COLO829 (cell line): ENCODE measurements at regions not wholly inside any gene's neighbourhood (a gene's known extent, or its start where the extent isn't known, plus 50 kb on each side); places are given as distances from the start of the nearest gene placed in this dataset.

ENCODE experiments used
- DNase-seq: peaks from one replicate; pipeline ENCODE4 v3.0.0; 2012; ENCODE audit warnings: low spot score

DNA sequence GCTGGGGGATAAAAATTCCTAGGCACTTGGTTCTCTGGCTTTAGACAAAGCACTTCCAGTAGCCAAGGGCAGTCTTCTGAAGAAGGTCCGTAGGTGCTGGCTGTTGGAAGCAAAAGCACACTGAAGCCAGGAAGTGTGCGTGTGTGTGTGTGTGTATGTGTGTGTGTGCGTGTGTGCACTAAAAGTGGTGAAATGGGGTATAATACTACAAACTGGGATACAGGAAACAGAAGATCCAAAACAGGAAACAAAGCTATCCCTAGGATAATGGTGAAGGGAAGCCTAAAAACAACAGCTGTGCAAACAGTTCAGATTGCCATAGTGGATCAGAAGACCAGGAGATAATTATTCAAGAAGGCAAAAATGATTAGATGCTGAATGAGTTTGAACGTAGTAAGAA lies 103.4 kb downstream of the IL20RB start:
- no peak for DNase-seq

GRCh38 chr3:137062250-137062649 lies 104.5 kb downstream of the IL20RB start:
- DNase-seq: no peak

- no peak for DNase-seq
These were observed 107.6 kb downstream of the IL20RB start for GRCh38 chr3:137065381-137065780.

DNA sequence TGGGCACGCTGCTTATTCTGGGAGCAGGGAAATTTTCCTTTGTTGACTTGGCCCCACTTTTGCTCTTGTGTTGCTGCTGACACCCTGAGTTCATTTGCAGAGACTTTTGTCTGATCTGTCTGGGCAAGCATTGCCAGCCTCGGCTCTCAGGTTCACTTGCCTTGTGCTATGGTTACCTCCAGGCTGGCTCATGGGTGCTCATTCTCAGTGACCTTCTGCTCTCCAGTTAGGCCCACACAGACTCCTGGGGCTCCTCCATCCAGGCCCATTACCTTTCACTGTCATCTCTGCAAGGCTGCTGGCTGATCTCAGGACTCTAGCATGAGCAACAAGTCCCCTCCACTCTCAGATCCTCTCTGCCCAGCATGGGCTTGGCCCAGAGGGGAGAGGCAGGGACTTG lies 108.3 kb downstream of the IL20RB start:
- no peak for DNase-seq

- DNase-seq: no peak
These were observed 113.3 kb downstream of the IL20RB start for GRCh38 chr3:137071104-137071503.

- no peak for DNase-seq
These were observed 117.2 kb downstream of the IL20RB start for GRCh38 chr3:137075020-137075419.

DNA sequence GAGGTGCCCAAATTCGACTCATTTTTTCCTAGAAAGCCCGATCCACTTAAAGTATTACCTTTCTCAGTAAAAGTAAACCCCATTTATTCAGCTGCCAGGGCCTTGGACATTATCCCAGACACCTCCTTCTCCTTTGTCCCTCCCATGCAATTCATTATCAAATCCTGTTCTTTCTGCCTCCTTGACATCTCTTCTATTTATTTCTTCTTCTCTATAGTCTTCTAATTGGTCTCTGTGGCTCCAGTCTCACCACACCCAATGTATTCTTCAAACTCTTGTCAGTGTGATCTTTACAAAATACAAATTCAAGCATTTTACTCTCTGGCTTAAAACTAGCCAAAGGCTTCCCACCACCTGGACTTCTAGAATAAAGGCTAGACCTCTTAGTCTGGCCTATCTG lies 120.3 kb downstream of the IL20RB start:
- no peak for DNase-seq

GRCh38 chr3:137079571-137079970 lies 121.8 kb downstream of the IL20RB start:
- no peak for DNase-seq

DNA sequence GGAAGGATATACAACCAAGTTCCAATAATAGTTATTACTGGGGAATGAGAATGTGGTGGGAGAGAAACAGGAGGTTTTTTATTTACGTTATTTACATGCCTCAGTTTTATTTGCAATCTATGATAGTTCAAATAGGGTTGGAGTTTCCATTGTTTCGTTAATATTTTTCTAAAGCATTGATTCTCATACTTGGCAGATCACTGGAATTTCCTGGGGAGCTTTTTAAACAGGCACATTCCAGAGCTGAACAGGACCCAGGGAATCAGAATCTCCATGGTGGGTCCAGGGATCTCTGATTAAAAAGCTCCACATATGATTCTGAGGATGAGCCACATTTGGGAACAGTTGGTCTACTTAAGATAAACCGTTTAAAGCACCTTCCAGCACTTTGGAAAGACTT lies 123.9 kb downstream of the IL20RB start:
- no peak for DNase-seq

- DNase-seq: no peak
These were observed 125.0 kb downstream of the IL20RB start for GRCh38 chr3:137082763-137083162.

DNA sequence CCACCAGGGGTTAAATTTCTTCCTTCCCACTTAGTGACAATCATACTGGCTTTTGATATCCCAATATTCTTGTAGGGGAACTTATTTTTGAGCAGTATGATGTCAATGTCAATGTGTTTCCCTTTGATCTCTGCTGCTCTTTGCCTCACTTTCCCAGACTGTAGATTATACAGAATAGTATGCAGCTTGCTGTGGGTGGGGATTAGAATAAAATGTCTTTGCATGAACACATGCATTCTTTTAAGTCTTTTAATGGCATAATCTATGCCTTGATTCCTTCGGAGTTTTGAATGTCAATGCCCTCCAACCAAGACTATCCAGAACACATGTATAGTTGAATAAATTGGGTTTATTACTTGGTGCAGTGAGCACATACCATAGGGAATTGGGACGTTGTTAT lies 125.5 kb downstream of the IL20RB start:
- DNase-seq: no peak

DNA sequence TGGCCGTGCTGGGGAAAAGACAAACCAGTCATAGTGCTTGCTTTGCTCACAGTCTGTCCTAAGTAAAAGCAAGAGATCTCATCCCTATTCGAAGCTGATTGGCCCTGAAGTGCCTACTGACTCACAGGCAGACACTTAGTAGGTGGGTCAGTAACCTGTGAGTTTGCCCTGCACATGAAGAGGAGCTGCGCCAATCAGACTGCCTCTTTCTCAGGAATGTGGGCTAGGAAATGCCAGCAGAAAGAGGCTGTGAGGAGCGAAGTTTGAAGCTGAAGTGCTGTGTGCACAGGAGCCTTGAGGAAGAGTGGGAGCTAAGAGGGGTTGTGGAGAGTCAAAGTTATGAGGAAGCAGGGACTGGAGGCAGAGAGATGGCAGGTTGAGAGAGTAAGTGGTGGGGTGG lies 126.8 kb downstream of the IL20RB start:
- no peak for DNase-seq

- DNase-seq: no peak
These were observed 139.6 kb downstream of the IL20RB start for GRCh38 chr3:137097386-137097785.

GRCh38 chr3:137097852-137098251 lies 140.1 kb downstream of the IL20RB start:
- no peak for DNase-seq

DNA sequence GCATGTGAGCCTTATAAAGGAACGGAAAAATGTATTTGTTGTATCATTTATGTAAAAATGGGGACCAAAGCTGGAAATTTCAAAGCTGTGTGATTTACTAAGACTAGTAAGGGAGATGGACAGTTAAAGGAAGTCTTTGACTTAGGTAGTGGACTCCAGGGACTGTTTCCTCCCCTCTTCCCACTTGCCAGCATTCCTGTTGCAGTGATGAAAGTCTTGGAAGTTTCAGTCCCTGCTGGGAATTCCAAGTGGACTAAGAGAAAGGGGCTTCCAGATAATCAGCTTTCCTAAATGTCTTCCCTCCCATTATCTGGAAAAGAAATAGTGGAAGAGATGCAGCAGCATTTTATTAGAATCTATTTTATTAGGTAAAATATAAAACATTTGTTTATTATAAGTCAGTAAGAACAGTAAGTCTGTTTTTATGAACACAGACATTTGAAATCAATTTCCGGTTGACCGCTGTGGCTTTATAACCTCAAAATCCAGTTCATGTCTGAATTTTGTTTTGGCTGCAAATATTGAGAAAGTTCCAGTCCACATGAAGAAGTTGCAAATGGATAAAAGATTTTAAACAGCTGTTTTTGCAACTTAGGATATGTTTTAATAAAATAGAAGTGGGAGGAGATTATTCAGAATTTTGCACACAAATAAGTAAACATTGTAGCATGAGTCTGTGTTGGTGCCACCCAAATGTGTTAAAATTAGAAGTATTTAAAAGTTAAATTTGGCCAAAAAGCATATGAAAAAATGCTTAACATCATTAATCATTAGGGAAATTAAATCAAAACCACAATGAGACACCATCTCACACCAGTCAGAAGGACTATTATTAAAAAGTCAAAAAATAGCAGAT lies 141.8 kb downstream of the IL20RB start:
- no peak for DNase-seq

GRCh38 chr3:137100326-137100725 lies 142.5 kb downstream of the IL20RB start:
- DNase-seq: no peak

- no peak for DNase-seq
These were observed 146.0 kb downstream of the IL20RB start for GRCh38 chr3:137103739-137104138.

- peak; percentile 73 for DNase-seq
These were observed 147.6 kb downstream of the IL20RB start for GRCh38 chr3:137105277-137105977.

DNA sequence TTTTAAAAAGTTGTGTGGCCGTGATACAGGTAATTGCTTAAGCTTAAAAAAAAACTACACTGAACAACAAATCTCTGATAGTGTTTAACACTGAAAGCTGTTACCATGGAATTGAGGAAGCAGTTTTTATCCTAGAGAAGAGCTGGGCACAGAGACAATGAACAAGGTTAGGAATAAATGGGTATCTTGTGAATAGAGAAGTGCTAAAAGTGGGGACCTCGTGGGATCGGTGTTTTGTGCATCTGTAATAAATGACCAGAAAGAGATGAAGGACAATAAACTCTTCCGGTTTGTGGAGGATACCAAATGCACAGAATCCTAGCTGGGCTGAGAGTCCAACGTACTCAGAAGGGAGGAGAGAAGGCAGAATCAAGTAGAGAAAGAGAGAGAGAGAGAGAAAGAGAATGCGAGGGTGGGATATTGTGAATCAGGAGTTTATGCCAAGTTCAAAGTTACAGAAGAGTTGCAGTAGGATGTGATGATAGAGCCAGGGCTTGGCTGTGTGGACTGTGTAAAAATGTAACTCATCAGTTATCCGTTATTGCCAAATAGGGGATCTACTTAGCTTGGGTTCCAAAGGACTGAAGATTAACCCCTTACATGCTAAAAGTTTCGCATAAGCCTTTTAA lies 148.9 kb downstream of the IL20RB start:
- DNase-seq: no peak

- no peak for DNase-seq
These were observed 151.1 kb downstream of the IL20RB start for GRCh38 chr3:137108699-137109440.

DNA sequence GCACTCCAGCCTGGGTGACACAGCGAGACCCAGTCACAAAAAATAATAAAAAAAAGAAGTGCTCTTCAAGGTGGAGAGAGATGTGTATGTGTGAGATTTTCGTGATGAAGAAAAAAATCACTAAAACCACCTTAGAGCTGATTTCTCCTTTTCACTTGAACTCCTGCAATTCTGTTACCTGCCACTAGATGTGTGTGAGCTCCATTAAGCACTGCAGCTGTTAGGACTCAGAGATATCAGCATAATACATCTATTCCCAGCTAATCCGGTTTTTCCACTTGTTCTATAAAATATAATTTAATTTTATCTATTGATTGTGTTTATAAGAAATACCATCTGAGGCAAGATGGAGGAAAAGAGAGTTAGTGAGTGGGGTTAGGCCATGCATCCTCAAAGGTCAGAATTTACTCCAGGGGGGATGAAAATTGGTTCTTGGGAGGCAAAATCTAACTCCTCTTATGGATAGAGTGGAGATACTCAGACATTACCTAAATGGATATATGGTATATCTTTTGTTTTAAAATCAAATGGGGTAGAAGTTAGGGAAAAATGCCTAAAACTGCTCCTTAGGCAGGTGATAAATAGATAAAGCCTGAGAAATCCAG lies 152.7 kb downstream of the IL20RB start:
- DNase-seq: peak; percentile 55

DNA sequence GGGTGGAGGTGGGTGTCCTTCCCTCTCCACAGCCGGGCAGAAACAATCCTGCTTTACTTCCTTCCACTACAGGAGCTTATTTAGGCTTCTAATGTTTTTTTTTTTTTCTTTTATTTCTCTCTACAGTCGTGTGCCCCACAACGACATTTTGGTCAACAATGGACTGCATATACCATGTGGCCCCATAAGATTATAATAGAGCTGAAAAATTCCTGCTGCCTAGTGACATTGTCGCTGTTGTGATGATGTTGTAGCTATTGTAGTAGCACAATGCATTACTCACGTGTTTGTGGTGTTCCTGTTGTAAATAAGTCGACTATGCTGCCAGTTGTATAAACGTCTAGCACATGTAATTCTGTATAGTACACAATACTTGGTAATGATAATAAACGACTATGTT lies 153.7 kb downstream of the IL20RB start:
- DNase-seq: no peak
